Parathyroid adenoma (tissue), 2 donors: ENCODE measurements at regions not wholly inside any gene's neighbourhood (a gene's known extent, or its start where the extent isn't known, plus 50 kb on each side); places are given as distances from the start of the nearest gene placed in this dataset.

Experiments
- H2AFZ ChIP-seq: fragments of 300-600 bp; sonication (generic); one replicate; pipeline ENCODE4 v1.7.0; 2017; ENCODE audit warnings: antibody characterized with exemption, mild to moderate bottlenecking
- H3K27ac ChIP-seq: fragments of 300-600 bp; sonication (generic); one replicate; pipeline ENCODE4 v1.7.0; 2017
- H3K27me3 ChIP-seq: fragments of 300-600 bp; sonication (generic); one replicate; pipeline ENCODE4 v1.7.0; 2017; ENCODE audit warnings: low read length; ENCODE audit not compliant: control insufficient read depth, insufficient read depth
- H3K36me3 ChIP-seq: fragments of 300-600 bp; sonication (generic); one replicate; pipeline ENCODE4 v1.7.0; 2017; ENCODE audit warnings: low read length; ENCODE audit not compliant: control insufficient read depth, insufficient read depth
- H3K4me1 ChIP-seq: fragments of 300-600 bp; sonication (generic); one replicate; pipeline ENCODE4 v1.7.0; 2017; ENCODE audit warnings: control low read depth
- H3K4me2 ChIP-seq: fragments of 300-600 bp; sonication (generic); one replicate; pipeline ENCODE4 v1.7.0; 2017; ENCODE audit warnings: low read length
- H3K4me3 ChIP-seq: fragments of 300-600 bp; sonication (generic); one replicate; pipeline ENCODE4 v1.7.0; 2017; ENCODE audit warnings: low read depth, low read length
- H3K79me2 ChIP-seq: fragments of 300-600 bp; sonication (generic); one replicate; pipeline ENCODE4 v1.7.0; 2017; ENCODE audit warnings: control low read depth
- H3K9ac ChIP-seq: fragments of 300-600 bp; sonication (generic); one replicate; pipeline ENCODE4 v1.7.0; 2017; ENCODE audit warnings: mild to moderate bottlenecking
- H3K9me3 ChIP-seq: fragments of 300-600 bp; sonication (generic); one replicate; pipeline ENCODE4 v1.7.0; 2017; ENCODE audit warnings: low read length; ENCODE audit not compliant: control insufficient read depth
- TF ChIP-seq, protein P1 (sequence below): fragments of 300-600 bp; sonication (generic); IDR thresholded peaks from one replicate; pipeline ENCODE4 v1.7.0; 2017; ENCODE audit warnings: antibody characterized with exemption, mild to moderate bottlenecking
- donor health status: primary hyperparathyroidism.

DNA sequence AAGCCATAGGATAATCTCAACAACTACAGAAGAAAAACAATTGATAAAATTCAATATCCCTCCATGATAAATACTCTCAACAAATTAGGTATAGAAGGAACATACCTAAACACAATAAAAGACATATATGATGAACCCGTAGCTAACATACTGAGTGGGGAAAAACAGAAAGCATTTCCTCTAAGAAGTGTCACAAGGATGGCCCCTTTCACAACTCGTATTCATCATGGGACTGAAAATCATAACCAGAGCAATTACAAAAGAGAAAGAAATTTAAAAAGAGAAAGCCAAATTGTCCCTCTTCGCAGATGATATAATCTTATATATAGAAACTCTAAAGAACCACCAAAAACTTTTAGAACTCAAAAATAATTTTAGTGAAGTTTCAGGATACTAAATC is 146.3 kb upstream of the RGMB start:
- H3K4me3 ChIP-seq, result no peak overlapping the region
- no peak overlapping the region for H3K27ac ChIP-seq
- TF ChIP-seq, protein P1, sequence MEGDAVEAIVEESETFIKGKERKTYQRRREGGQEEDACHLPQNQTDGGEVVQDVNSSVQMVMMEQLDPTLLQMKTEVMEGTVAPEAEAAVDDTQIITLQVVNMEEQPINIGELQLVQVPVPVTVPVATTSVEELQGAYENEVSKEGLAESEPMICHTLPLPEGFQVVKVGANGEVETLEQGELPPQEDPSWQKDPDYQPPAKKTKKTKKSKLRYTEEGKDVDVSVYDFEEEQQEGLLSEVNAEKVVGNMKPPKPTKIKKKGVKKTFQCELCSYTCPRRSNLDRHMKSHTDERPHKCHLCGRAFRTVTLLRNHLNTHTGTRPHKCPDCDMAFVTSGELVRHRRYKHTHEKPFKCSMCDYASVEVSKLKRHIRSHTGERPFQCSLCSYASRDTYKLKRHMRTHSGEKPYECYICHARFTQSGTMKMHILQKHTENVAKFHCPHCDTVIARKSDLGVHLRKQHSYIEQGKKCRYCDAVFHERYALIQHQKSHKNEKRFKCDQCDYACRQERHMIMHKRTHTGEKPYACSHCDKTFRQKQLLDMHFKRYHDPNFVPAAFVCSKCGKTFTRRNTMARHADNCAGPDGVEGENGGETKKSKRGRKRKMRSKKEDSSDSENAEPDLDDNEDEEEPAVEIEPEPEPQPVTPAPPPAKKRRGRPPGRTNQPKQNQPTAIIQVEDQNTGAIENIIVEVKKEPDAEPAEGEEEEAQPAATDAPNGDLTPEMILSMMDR, result no peak
- no peaks in the 10 kb centered on the region for H3K27me3 ChIP-seq
- no peak overlapping the region for H2AFZ ChIP-seq
- H3K9me3 ChIP-seq, result no peaks in the 10 kb centered on the region
- H3K4me2 ChIP-seq, result no peak overlapping the region
- no peaks in the 10 kb centered on the region for H3K79me2 ChIP-seq
- no peak overlapping the region for H3K9ac ChIP-seq
- no peaks in the 10 kb centered on the region for H3K4me1 ChIP-seq
- no peaks in the 10 kb centered on the region for H3K36me3 ChIP-seq

DNA sequence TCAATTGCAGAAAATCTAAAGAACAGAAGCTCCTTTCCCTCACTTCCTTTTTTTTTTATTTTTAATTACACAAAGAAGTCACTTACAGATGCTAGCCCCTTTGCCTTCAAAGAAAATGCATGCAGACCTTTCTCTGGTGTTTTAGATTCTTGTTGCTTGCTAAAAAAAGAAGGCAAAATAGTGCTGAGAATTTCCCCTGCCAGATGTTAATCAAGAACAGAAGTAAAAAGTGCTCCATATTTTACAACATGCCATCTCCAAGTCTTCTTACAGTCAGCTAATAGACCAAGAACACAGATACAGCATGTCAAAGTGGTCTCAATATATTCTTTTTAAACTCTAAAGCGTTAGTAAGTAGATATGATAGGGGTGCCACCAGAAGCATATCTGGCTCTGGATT is 142.8 kb upstream of the RGMB start:
- Histone ChIP-seq H3K79me2 (no peaks in the 10 kb centered on the region), H3K4me3 (no peak overlapping the region), H3K9me3 (no peaks in the 10 kb centered on the region), H3K36me3 (no peaks in the 10 kb centered on the region), H3K4me2 (no peak overlapping the region), H3K27me3 (no peaks in the 10 kb centered on the region), H2AFZ (no peak overlapping the region), H3K9ac (no peak overlapping the region), H3K4me1 (no peaks in the 10 kb centered on the region), H3K27ac (no peak overlapping the region)
- TF ChIP-seq, protein P1, result no peak

DNA sequence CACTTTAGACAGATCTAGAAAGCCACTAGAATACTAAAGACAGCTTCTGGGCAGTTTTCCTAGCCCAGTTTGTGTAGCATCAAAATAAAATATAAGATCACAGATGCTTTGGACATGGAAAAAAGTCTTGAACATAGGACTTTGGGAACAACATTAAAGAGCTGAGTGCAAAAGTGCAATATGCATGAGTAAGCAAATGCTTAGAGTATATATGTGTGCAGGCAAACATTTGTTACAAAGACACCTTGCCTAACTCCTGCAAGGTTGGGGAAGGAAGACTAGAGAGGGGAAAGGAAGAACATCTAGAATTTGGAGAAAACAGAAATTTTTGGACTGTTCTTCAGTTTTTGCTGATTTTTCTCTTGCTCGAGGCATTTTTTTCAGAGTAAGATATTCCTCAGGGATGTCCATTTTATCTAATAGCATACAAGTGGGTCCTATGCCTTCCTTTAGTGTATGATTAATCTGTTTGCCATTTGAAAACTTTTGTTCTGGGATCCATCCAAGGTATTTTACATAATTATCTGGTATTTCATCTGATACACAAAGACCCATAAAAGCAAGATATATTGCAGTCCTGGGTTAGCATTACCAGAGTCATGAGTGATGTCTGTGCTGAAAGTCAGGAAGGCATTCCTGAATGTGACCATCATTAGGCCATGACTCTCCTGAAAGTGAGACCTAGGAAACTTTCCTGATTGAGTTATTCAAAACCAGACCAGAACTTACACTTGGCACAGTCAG is 142.0 kb upstream of the RGMB start:
- no peak overlapping the region for H2AFZ ChIP-seq
- H3K27me3 ChIP-seq, result no peaks in the 10 kb centered on the region
- TF ChIP-seq, protein P1, result no peak
- no peaks in the 10 kb centered on the region for H3K36me3 ChIP-seq
- H3K79me2 ChIP-seq, result no peaks in the 10 kb centered on the region
- no peak overlapping the region for H3K4me2 ChIP-seq
- no peak overlapping the region for H3K4me3 ChIP-seq
- H3K27ac ChIP-seq, result no peak overlapping the region
- no peak overlapping the region for H3K9ac ChIP-seq
- H3K9me3 ChIP-seq, result no peaks in the 10 kb centered on the region
- no peaks in the 10 kb centered on the region for H3K4me1 ChIP-seq

DNA sequence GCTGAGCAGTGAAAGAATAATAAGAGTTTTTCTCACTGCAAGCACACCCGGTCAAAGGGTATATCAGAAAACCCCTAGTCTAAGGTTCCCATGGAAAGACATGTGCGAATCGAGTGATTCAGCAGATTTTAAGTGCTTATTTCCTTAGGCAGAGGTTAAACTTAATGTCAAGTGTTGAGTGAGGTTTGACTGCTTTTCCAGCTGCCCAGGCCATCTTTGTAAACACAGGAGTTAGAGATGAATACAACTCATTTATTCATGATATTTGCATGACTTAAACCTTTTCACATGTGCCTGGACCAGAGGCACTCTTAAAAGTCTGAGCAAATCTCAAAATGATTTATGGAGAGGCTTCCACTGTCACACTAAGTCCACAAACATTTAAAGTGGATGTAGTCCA is 137.8 kb upstream of the RGMB start:
- Histone ChIP-seq H3K4me2 (no peak overlapping the region), H3K9me3 (no peaks in the 10 kb centered on the region), H3K9ac (no peak overlapping the region), H2AFZ (no peak overlapping the region), H3K27me3 (no peaks in the 10 kb centered on the region), H3K27ac (no peak overlapping the region), H3K79me2 (no peaks in the 10 kb centered on the region), H3K4me3 (no peak overlapping the region), H3K4me1 (no peaks in the 10 kb centered on the region), H3K36me3 (no peaks in the 10 kb centered on the region)
- TF ChIP-seq, protein P1, result no peak

DNA sequence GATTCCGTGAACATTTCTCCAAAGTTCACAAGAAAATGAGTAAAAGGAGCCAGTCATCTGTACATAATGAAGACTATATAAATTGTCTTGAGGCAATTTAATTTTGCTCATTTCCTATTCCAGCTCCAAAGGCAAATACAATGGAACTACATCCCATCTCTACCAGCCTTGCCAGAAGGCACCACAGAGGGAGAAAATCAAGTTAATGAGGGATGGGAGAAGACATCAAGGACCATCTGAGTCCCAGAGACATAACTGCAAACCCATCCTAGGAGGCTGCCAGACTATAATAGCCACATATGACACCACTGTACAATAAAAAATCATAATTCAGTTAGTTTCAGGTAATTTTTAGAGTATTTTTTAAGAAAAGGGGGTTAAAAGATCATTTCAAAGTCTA is 136.3 kb upstream of the RGMB start:
- Histone ChIP-seq H3K4me3 (no peak overlapping the region), H3K4me1 (no peaks in the 10 kb centered on the region), H3K36me3 (no peaks in the 10 kb centered on the region), H3K27ac (no peak overlapping the region), H2AFZ (no peak overlapping the region), H3K9me3 (no peaks in the 10 kb centered on the region), H3K4me2 (no peak overlapping the region), H3K27me3 (no peaks in the 10 kb centered on the region), H3K9ac (no peak overlapping the region), H3K79me2 (no peaks in the 10 kb centered on the region)
- TF ChIP-seq, protein P1, result no peak
